Bronchial epithelial cell (primary cell): ENCODE measurements at regions not wholly inside any gene's neighbourhood (a gene's known extent, or its start where the extent isn't known, plus 50 kb on each side); places are given as distances from the start of the nearest gene placed in this dataset.

Experiments used
- DNase-seq: peaks from one replicate; pipeline ENCODE4 v3.0.0-alpha.2; 2010; ENCODE audit warnings: low read depth
- FAIRE-seq: peaks from 2 replicates; lab custom pipeline; 2011; peaks lifted over from hg19 to GRCh38; lab: Jason Lieb, UNC
- H3K27me3 ChIP-seq: 2 replicates; pipeline ENCODE4 v1.5.1; 2011; ENCODE audit warnings: low read length; ENCODE audit not compliant: control insufficient read depth, insufficient read depth
- H3K36me3 ChIP-seq: 2 replicates; pipeline ENCODE4 v1.5.1; 2011; ENCODE audit warnings: low read length; ENCODE audit not compliant: control insufficient read depth, insufficient read depth
- H3K4me3 ChIP-seq: 2 replicates; pipeline ENCODE4 v1.5.1; 2011; ENCODE audit warnings: mild to moderate bottlenecking, low read depth, low read length, control low read depth
- CTCF ChIP-seq: IDR thresholded peaks from 2 replicates; pipeline ENCODE4 v1.5.1; 2011; ENCODE audit warnings: mild to moderate bottlenecking, moderate library complexity, low read length, control low read depth, inconsistent platforms; ENCODE audit not compliant: insufficient read depth, severe bottlenecking

- DNase-seq (no peak), FAIRE-seq (no peak)
- no peak for TF ChIP-seq CTCF
- Histone ChIP-seq H3K27me3 (no peaks in the 10 kb centered on the region), H3K4me3 (no peak overlapping the region), H3K36me3 (no peaks in the 10 kb centered on the region)
Observed at GRCh38 chr7:80386686-80387085, 125.2 kb downstream of the GNAT3 start.

- Histone ChIP-seq H3K4me3 (no peak overlapping the region), H3K36me3 (no peaks in the 10 kb centered on the region), H3K27me3 (no peaks in the 10 kb centered on the region)
- FAIRE-seq = no peak
- peak; percentile 26 for DNase-seq
- TF ChIP-seq CTCF = no peak
Observed at GRCh38 chr7:80385508-80385907, 126.4 kb downstream of the GNAT3 start.

- no peaks in the 10 kb centered on the region for H3K36me3 ChIP-seq
- TF ChIP-seq CTCF = no peak
- no peak for FAIRE-seq
- DNase-seq = no peak
- H3K27me3 ChIP-seq = no peaks in the 10 kb centered on the region
- no peak overlapping the region for H3K4me3 ChIP-seq
Observed at GRCh38 chr7:80380957-80381356, 130.9 kb downstream of the GNAT3 start.

DNA sequence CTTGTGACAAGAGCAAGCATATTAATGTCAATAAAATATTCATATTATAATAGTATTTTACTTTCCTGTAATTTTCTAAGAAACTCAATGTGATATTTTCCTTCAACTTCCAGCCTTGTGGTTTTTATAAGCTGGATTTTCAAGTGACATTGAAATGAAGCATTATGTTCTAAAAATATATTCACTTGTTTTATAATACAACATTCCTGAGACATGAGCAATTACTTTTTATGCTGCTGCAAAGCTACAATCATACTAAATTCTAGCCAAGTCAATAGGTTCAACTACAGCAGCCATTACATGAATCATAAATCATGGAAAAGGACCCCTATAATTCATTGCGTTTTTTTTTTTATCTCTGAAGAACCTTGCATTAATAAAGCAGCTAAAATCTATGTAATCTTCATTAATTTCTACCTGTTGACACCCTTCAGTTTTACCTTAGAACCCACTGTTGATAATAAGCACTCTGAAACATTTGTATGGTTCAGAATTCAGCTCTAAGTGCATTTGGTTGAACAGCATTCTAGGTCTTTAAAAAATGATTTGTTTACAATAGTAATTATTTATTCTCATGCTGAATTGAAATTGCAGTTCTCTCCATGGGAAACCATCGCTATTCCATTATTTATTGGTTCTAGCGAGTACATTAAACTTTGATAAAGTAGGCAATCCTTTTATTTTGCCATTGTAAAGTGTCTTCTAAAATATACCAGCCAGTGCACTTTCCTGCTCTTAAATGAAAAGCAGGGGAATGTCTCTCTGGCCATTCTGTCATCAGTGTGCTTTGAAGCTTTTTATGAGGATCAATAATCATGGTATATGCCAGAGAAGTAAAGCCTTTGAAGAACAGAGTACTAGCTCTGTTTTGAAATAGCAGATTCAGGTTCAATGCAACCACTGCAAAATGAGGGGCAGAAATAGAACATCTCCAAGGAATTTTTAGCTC lies 132.6 kb downstream of the GNAT3 start:
- no peak for TF ChIP-seq CTCF
- FAIRE-seq (no peak), DNase-seq (peak; percentile 57)
- H3K4me3 ChIP-seq = no peak overlapping the region
- no peaks in the 10 kb centered on the region for H3K27me3 ChIP-seq
- H3K36me3 ChIP-seq = no peaks in the 10 kb centered on the region

GRCh38 chr7:80374321-80374720 lies 137.5 kb downstream of the GNAT3 start:
- H3K4me3 ChIP-seq = no peak overlapping the region
- no peaks in the 10 kb centered on the region for H3K36me3 ChIP-seq
- no peak for DNase-seq
- FAIRE-seq = no peak
- H3K27me3 ChIP-seq = no peaks in the 10 kb centered on the region
- no peak for TF ChIP-seq CTCF
